Smooth muscle cell (in vitro differentiated cells): ENCODE measurements at regions not wholly inside any gene's neighbourhood (a gene's known extent, or its start where the extent isn't known, plus 50 kb on each side); places are given as distances from the start of the nearest gene placed in this dataset.

Experiments used
- DNase-seq: peaks from one replicate; lab custom pipeline; 2025; ENCODE audit not compliant: unreplicated experiment; lab: John Stamatoyannopoulos, UW
- H2AFZ ChIP-seq: fragments of 200-600 bp; sonication (generic); 2 replicates; pipeline ENCODE4 v1.6.0; 2016; ENCODE audit warnings: antibody characterized with exemption, low read depth, mild to moderate bottlenecking
- H3F3A ChIP-seq: fragments of 200-600 bp; sonication (generic); 2 replicates; pipeline ENCODE4 v1.6.0; 2017; ENCODE audit warnings: antibody characterized with exemption, low read depth
- H3K27ac ChIP-seq: fragments of 200-600 bp; sonication (generic); 2 replicates; pipeline ENCODE4 v1.5.1; 2016; ENCODE audit warnings: low read depth, mild to moderate bottlenecking
- H3K27me3 ChIP-seq: fragments of 200-600 bp; sonication (generic); 2 replicates; pipeline ENCODE4 v1.6.1; 2016; ENCODE audit warnings: low read depth, mild to moderate bottlenecking
- H3K36me3 ChIP-seq: fragments of 200-600 bp; sonication (generic); 2 replicates; pipeline ENCODE4 v1.5.1; 2016; ENCODE audit warnings: low read depth
- H3K4me1 ChIP-seq: fragments of 200-600 bp; sonication (generic); 2 replicates; pipeline ENCODE4 v1.5.1; 2016; ENCODE audit warnings: low read depth
- H3K4me2 ChIP-seq: fragments of 200-600 bp; sonication (generic); 2 replicates; pipeline ENCODE4 v1.6.0; 2016; ENCODE audit warnings: mild to moderate bottlenecking
- H3K4me3 ChIP-seq: fragments of 200-600 bp; sonication (generic); 2 replicates; pipeline ENCODE4 v1.5.1; 2016; ENCODE audit warnings: mild to moderate bottlenecking
- H3K79me2 ChIP-seq: fragments of 200-600 bp; sonication (generic); 2 replicates; pipeline ENCODE4 v1.6.0; 2016; ENCODE audit warnings: low read depth, mild to moderate bottlenecking
- H3K9ac ChIP-seq: fragments of 200-600 bp; sonication (generic); 2 replicates; pipeline ENCODE4 v1.6.0; 2016; ENCODE audit warnings: low read depth
- H3K9me3 ChIP-seq: fragments of 200-600 bp; sonication (generic); replicated peaks from 2 replicates; pipeline ENCODE4 v1.5.1; 2016; ENCODE audit warnings: low read depth
- H4K20me1 ChIP-seq: fragments of 200-600 bp; sonication (generic); 2 replicates; pipeline ENCODE4 v1.6.0; 2016; ENCODE audit warnings: low read depth
- CTCF ChIP-seq: fragments of 200-600 bp; sonication (generic); IDR thresholded peaks from 2 replicates; pipeline ENCODE4 v1.5.1; 2017; ENCODE audit warnings: borderline replicate concordance, mild to moderate bottlenecking, antibody characterized with exemption; ENCODE audit not compliant: insufficient read depth, poor library complexity, severe bottlenecking
- WGBS: methylation state at CpG from one replicate; pipeline ENCODE4 v1.1.7; 2016; ENCODE audit warnings: low lambda C conversion rate; 5-methylcytosine and 5-hydroxymethylcytosine counted together

DNA sequence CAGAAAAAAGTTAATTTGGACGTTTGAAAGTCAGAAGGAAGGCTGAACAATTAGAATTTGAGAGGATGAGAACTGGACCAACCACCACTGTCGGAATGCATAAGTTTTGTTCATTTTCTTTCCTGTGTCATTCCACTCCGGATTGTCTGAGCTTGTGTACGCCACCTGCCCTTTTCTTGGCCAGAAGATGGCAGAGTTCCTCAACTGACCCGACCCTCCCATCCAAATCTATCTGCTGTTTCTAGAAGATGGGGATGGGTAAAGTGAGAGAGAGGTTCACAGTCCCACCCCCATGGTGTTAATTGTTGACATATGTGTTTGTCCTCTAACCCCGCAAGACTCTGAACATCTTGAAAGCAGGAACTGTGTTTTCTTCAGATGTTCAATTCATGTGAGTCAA is 388.0 kb downstream of the VRK1 start:
- Histone ChIP-seq H3K36me3 (no peaks in the 10 kb centered on the region), H3K4me2 (no peak overlapping the region), H2AFZ (no peak overlapping the region), H3K27ac (no peak overlapping the region), H3F3A (no peaks in the 10 kb centered on the region), H3K4me1 (no peaks in the 10 kb centered on the region), H3K4me3 (no peak overlapping the region), H4K20me1 (no peaks in the 10 kb centered on the region), H3K9ac (no peak overlapping the region), H3K79me2 (no peaks in the 10 kb centered on the region), H3K27me3 (peaks cover 7% of the 10 kb centered on the region), H3K9me3 (no peaks in the 10 kb centered on the region)
- peak; percentile 40 for TF ChIP-seq CTCF
- 36% methylated on average over 6 of the region's 6 CpGs for WGBS
- DNase-seq, result no peak

DNA sequence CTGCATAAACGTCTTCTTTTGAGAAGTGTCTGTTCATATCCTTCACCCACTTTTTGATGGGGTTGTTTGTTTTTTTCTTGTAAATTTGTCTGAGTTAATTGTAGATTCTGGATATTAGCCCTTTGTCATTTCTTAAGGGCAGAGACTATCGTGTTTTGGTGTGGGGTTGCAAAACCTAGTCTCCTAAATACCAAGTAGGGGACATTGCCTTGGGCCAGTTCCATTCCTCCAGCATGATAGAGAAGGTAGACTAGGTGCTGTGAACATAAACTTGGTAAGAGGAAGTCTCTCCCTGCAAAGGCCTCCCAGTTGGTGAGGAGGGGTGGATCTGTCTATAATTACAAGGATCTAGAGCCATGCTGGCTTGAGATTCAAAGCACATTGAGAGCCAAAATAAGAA is 390.7 kb downstream of the VRK1 start:
- no peaks in the 10 kb centered on the region for H3K79me2 ChIP-seq
- H4K20me1 ChIP-seq, result no peaks in the 10 kb centered on the region
- no peak for DNase-seq
- H3K9ac ChIP-seq, result no peak overlapping the region
- no peak overlapping the region for H2AFZ ChIP-seq
- no peak overlapping the region for H3K4me2 ChIP-seq
- H3K4me3 ChIP-seq, result no peak overlapping the region
- H3K4me1 ChIP-seq, result no peaks in the 10 kb centered on the region
- H3K27ac ChIP-seq, result no peak overlapping the region
- WGBS, result 65% methylated on average over 2 of the region's 2 CpGs
- H3F3A ChIP-seq, result no peaks in the 10 kb centered on the region
- peaks cover 7% of the 10 kb centered on the region for H3K27me3 ChIP-seq
- H3K36me3 ChIP-seq, result no peaks in the 10 kb centered on the region
- TF ChIP-seq CTCF, result no peak
- no peaks in the 10 kb centered on the region for H3K9me3 ChIP-seq

GRCh38 chr14:97196336-97196735 is 399.2 kb downstream of the VRK1 start:
- no peak overlapping the region for H2AFZ ChIP-seq
- no peak overlapping the region for H3K9ac ChIP-seq
- H3K79me2 ChIP-seq, result no peaks in the 10 kb centered on the region
- H3K27ac ChIP-seq, result peak overlapping the region; percentile 63
- no peaks in the 10 kb centered on the region for H3K27me3 ChIP-seq
- H3K4me1 ChIP-seq, result no peaks in the 10 kb centered on the region
- H3K9me3 ChIP-seq, result no peaks in the 10 kb centered on the region
- WGBS, result 58% methylated on average over 4 of the region's 4 CpGs
- no peak for DNase-seq
- no peaks in the 10 kb centered on the region for H3F3A ChIP-seq
- no peak for TF ChIP-seq CTCF
- H3K36me3 ChIP-seq, result no peaks in the 10 kb centered on the region
- H3K4me3 ChIP-seq, result no peak overlapping the region
- H3K4me2 ChIP-seq, result no peak overlapping the region
- no peaks in the 10 kb centered on the region for H4K20me1 ChIP-seq

DNA sequence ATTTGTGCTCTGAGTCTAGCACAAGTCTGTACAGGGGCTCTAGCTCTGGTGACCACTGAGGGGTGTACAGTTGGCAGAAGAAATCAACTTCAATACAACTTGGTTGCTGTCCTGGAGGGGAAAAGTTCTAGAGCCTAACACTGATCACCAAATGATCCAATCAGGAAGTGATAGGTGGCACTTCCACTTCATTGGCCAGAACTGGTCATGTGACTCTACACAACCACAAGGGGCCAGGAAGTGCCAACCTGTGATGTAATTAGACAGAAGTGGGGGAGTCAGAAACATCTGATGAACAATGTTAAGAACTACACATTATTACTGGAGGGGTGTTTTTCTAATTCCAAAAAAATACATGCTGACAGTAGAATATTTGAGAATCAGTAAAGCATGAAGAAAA is 401.6 kb downstream of the VRK1 start:
- no peak for DNase-seq
- Histone ChIP-seq H3K9me3 (no peaks in the 10 kb centered on the region), H2AFZ (no peak overlapping the region), H3K27ac (no peak overlapping the region), H3K27me3 (no peaks in the 10 kb centered on the region), H3F3A (no peaks in the 10 kb centered on the region), H3K4me2 (no peak overlapping the region), H3K4me3 (no peak overlapping the region), H3K36me3 (no peaks in the 10 kb centered on the region), H4K20me1 (no peaks in the 10 kb centered on the region), H3K79me2 (no peaks in the 10 kb centered on the region), H3K9ac (no peak overlapping the region), H3K4me1 (no peaks in the 10 kb centered on the region)
- TF ChIP-seq CTCF, result no peak
